ENCODE measurements at regions not wholly inside any gene's neighbourhood (a gene's known extent, or its start where the extent isn't known, plus 50 kb on each side); places are given as distances from the start of the nearest gene placed in this dataset.

DNA sequence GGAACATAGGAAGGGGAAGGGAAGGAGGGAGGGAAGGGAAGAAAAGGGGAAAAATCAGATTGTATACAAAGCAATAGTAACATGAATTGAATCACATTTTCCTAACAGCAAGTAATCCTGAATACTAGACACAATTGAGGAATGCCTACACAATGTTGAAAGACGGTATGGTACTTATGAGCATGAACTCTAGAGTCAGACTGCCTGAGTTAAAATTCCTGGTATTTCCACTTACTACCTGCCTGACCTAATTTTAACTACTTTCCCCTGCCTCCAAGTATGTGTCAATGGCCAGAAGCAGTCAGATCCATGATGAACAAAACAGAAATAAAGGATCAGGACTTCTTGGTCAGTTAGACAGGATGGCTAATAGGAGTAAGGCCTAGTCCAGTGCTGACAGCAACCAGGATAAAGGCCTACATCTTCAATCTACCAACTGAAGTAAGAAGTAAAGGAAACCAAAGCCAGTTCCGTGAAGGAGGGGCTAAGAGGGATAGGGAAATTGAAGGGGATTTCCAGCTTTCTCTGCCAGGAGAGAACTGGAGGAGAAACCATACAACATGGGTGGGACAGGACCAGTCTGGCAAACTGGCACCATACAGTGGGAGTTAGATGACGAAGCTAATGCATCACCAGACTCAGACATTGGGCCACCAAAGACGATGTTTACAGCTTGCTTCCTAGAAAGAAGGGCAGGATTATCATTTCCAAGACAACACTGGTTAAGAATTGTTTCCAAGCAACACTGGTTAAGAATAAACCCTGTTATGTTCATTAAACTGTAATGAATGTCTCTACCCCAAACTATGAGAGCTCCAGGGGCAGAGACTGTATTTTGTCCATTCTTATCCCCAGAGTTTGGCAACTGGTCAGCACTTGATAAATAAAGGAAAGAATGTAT, 151.6 kb upstream of the UBE2E2 start:
- no peaks in the 10 kb centered on the region for H3K4me1 ChIP-seq (ENCODE audit: control insufficient read depth, insufficient read depth, low read length)
- H3K4me3 Mint-ChIP-seq = no peak overlapping the region
- intact Hi-C loops (cut with micrococcal nuclease) = no loop called here
- no peak overlapping the region for H3K27ac Mint-ChIP-seq
- H3K9me3 Mint-ChIP-seq = peaks cover 7 to 13% of the 10 kb centered on the region in 2 donors
- no peak overlapping the region for H3K27ac ChIP-seq (ENCODE audit: low read length)
- no peaks in the 10 kb centered on the region for H3K36me3 ChIP-seq (ENCODE audit: control insufficient read depth, insufficient read depth, low read length)
- no peak for DNase-seq
- H3K4me1 Mint-ChIP-seq = no peaks in the 10 kb centered on the region
- H3K36me3 Mint-ChIP-seq = no peaks in the 10 kb centered on the region
- no peaks in the 10 kb centered on the region for H3K27me3 ChIP-seq (ENCODE audit: control insufficient read depth, insufficient read depth, low read length)
- H3K27me3 Mint-ChIP-seq (ENCODE audit: low read depth in 2 of 2) = no peaks in the 10 kb centered on the region
- TF ChIP-seq, protein P1, sequence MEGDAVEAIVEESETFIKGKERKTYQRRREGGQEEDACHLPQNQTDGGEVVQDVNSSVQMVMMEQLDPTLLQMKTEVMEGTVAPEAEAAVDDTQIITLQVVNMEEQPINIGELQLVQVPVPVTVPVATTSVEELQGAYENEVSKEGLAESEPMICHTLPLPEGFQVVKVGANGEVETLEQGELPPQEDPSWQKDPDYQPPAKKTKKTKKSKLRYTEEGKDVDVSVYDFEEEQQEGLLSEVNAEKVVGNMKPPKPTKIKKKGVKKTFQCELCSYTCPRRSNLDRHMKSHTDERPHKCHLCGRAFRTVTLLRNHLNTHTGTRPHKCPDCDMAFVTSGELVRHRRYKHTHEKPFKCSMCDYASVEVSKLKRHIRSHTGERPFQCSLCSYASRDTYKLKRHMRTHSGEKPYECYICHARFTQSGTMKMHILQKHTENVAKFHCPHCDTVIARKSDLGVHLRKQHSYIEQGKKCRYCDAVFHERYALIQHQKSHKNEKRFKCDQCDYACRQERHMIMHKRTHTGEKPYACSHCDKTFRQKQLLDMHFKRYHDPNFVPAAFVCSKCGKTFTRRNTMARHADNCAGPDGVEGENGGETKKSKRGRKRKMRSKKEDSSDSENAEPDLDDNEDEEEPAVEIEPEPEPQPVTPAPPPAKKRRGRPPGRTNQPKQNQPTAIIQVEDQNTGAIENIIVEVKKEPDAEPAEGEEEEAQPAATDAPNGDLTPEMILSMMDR (IDR thresholded peaks at IDR 0.05) = no peak
- no peak for ATAC-seq
- H3K4me3 ChIP-seq (ENCODE audit: low read length) = no peak overlapping the region
- peaks cover 3% of the 10 kb centered on the region for H3K9me3 ChIP-seq (ENCODE audit: control insufficient read depth, insufficient read depth, low read length)
- 82% methylated on average over 4 of the region's 4 CpGs for WGBS (ENCODE audit: insufficient coverage)

DNA sequence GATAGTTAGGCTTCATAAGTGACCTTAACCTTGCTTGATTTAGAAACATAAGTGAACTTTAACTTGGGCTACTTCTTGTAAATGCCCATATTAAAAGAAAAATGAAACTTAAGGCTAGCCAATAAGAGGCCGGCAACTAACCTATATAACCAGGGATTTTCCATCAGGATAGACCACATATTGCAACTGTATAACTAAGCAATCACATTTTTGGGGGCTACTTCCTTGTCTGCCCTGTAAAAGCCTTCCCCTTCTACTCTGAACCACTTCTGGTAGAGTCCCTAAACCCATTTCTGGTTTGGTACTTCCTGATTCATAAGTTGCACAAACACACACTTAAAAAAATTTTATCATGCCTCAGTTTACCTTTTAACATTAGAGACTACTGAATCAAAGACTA, 150.9 kb upstream of the UBE2E2 start:
- TF ChIP-seq, protein P1 (IDR thresholded peaks at IDR 0.05) = no peak
- WGBS (ENCODE audit: insufficient coverage) = 83% methylated on average over 1 of the region's 1 CpG
- H3K36me3 Mint-ChIP-seq = no peaks in the 10 kb centered on the region
- intact Hi-C loops (cut with micrococcal nuclease) = no loop called here
- DNase-seq (no peak), ATAC-seq (no peak)
- no peaks in the 10 kb centered on the region for H3K4me1 ChIP-seq (ENCODE audit: control insufficient read depth, insufficient read depth, low read length)
- H3K9me3 Mint-ChIP-seq = peaks cover 5 to 8% of the 10 kb centered on the region in 2 donors
- H3K4me1 Mint-ChIP-seq = no peaks in the 10 kb centered on the region
- H3K4me3 ChIP-seq (ENCODE audit: low read length) = no peak overlapping the region
- no peaks in the 10 kb centered on the region for H3K27me3 Mint-ChIP-seq (ENCODE audit: low read depth in 2 of 2)
- no peak overlapping the region for H3K27ac Mint-ChIP-seq
- H3K4me3 Mint-ChIP-seq = no peak overlapping the region
- H3K36me3 ChIP-seq (ENCODE audit: control insufficient read depth, insufficient read depth, low read length) = no peaks in the 10 kb centered on the region
- no peak overlapping the region for H3K27ac ChIP-seq (ENCODE audit: low read length)
- H3K9me3 ChIP-seq (ENCODE audit: control insufficient read depth, insufficient read depth, low read length) = peaks cover 3% of the 10 kb centered on the region
- H3K27me3 ChIP-seq (ENCODE audit: control insufficient read depth, insufficient read depth, low read length) = no peaks in the 10 kb centered on the region

DNA sequence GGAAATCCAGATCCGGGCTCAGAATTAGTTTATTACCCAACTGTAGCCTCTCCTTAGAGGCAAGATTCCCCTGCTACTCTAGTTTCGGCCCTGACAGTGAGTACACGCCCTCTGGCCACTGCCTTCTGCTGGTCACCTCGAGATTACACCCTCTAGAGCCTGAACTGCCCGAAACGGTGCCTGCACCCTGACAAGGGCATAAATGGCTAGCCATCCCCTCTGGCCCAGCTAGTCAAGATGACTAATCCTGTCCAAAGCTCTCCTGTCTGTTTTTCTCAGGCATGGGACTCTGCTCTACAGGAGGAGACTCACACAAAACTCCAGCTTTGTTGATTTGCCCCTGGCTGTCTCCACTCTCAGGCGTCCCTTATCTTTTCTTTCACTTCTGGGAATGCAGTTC, 150.5 kb upstream of the UBE2E2 start:
- Mint-ChIP-seq H3K9me3 (peaks cover 2 to 4% of the 10 kb centered on the region in 2 donors), H3K36me3 (no peaks in the 10 kb centered on the region), H3K27me3 (ENCODE audit: low read depth in 2 of 2) (no peaks in the 10 kb centered on the region), H3K27ac (no peak overlapping the region), H3K4me3 (no peak overlapping the region), H3K4me1 (no peaks in the 10 kb centered on the region)
- Histone ChIP-seq H3K4me1 (ENCODE audit: control insufficient read depth, insufficient read depth, low read length) (no peaks in the 10 kb centered on the region), H3K9me3 (ENCODE audit: control insufficient read depth, insufficient read depth, low read length) (peaks cover 3% of the 10 kb centered on the region), H3K36me3 (ENCODE audit: control insufficient read depth, insufficient read depth, low read length) (no peaks in the 10 kb centered on the region), H3K27me3 (ENCODE audit: control insufficient read depth, insufficient read depth, low read length) (no peaks in the 10 kb centered on the region), H3K27ac (ENCODE audit: low read length) (no peak overlapping the region), H3K4me3 (ENCODE audit: low read length) (no peak overlapping the region)
- TF ChIP-seq, protein P1 (IDR thresholded peaks at IDR 0.05) = no peak
- DNase-seq = no peak
- ATAC-seq = no peak
- intact Hi-C loops (cut with micrococcal nuclease) = no loop called here
- WGBS (ENCODE audit: insufficient coverage) = 89% methylated on average over 7 of the region's 7 CpGs
